ACC112 (cell line): ENCODE measurements at regions not wholly inside any gene's neighbourhood (a gene's known extent, or its start where the extent isn't known, plus 50 kb on each side); places are given as distances from the start of the nearest gene placed in this dataset.

ENCODE experiments used
- H2AFZ ChIP-seq: fragments of 200-600 bp; sonication (generic); one replicate; pipeline ENCODE4 v1.6.0; 2017; ENCODE audit warnings: antibody characterized with exemption, low read length; ENCODE audit not compliant: unreplicated experiment
- H3K27ac ChIP-seq: fragments of 200-600 bp; sonication (generic); 2 replicates; pipeline ENCODE4 v1.5.1; 2014; ENCODE audit warnings: low read depth, mild to moderate bottlenecking, antibody characterized with exemption, low read length, moderate library complexity
- H3K27me3 ChIP-seq: fragments of 200-600 bp; sonication (generic); 2 replicates; pipeline ENCODE4 v1.6.1; 2014; ENCODE audit warnings: mild to moderate bottlenecking, antibody characterized with exemption, low read length, moderate library complexity, mixed read lengths; ENCODE audit not compliant: insufficient read depth
- H3K36me3 ChIP-seq: fragments of 200-600 bp; sonication (generic); 2 replicates; pipeline ENCODE4 v1.6.1; 2016; ENCODE audit warnings: mild to moderate bottlenecking, antibody characterized with exemption, low read length, moderate library complexity, mixed read lengths; ENCODE audit not compliant: insufficient read depth
- H3K4me1 ChIP-seq: fragments of 200-600 bp; sonication (generic); one replicate; pipeline ENCODE4 v1.6.1; 2016; ENCODE audit warnings: low read length, mixed read lengths; ENCODE audit not compliant: insufficient read depth, unreplicated experiment, control insufficient read depth
- H3K4me3 ChIP-seq: fragments of 200-600 bp; sonication (generic); 2 replicates; pipeline ENCODE4 v1.5.1; 2014; ENCODE audit warnings: mild to moderate bottlenecking, low read depth, low read length
- H3K79me2 ChIP-seq: fragments of 200-600 bp; sonication (generic); one replicate; pipeline ENCODE4 v1.6.0; 2016; ENCODE audit warnings: low read length; ENCODE audit not compliant: control insufficient read depth, unreplicated experiment, insufficient read depth

DNA sequence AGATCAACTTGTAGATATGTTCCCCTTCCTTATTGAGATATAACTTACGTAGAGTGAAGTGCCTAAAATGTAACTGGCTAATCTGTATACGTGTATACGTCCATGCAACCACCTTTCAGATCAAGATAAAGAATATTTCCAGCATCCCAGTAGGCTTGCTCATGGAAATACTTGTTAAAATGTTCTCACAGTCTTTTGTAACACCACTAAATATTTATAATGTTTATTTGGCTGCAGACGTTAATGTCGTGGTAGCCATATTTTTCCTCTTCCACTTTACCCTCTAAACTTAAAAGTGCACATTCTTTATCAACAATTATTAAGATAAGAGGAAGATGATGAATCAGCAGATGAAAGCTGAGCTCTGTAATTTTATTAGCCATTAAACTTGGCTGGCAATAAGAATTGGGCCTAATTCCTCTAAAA, 447.4 kb downstream of the AEBP2 start:
- Histone ChIP-seq H3K79me2 (no peaks in the 10 kb centered on the region), H2AFZ (peak overlapping the region; percentile 74), H3K27ac (no peak overlapping the region), H3K27me3 (no peaks in the 10 kb centered on the region), H3K4me1 (no peaks in the 10 kb centered on the region), H3K36me3 (no peaks in the 10 kb centered on the region), H3K4me3 (no peak overlapping the region)

DNA sequence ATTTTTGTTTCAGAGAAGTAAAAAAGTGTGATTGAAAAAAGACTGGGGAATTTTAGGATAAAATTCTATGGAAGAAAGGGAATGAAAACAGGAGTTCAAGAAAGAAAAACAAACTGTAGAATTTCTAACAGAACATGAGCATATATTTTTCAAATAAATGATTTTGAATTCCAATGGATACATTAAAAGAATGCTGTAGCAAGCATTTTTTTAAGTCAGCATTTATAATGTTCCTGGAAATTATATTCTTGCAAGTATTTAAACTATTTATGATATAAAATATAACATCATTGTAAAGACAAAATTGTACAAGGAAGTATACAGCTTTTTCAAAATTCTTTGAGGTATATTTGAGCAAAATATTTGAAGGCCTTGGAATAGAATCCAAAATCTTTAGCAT, 450.7 kb downstream of the AEBP2 start:
- no peaks in the 10 kb centered on the region for H3K36me3 ChIP-seq
- no peaks in the 10 kb centered on the region for H3K27me3 ChIP-seq
- no peaks in the 10 kb centered on the region for H3K79me2 ChIP-seq
- H3K4me3 ChIP-seq: no peak overlapping the region
- H3K27ac ChIP-seq: no peak overlapping the region
- peaks cover 10% of the 10 kb centered on the region for H3K4me1 ChIP-seq
- no peak overlapping the region for H2AFZ ChIP-seq

DNA sequence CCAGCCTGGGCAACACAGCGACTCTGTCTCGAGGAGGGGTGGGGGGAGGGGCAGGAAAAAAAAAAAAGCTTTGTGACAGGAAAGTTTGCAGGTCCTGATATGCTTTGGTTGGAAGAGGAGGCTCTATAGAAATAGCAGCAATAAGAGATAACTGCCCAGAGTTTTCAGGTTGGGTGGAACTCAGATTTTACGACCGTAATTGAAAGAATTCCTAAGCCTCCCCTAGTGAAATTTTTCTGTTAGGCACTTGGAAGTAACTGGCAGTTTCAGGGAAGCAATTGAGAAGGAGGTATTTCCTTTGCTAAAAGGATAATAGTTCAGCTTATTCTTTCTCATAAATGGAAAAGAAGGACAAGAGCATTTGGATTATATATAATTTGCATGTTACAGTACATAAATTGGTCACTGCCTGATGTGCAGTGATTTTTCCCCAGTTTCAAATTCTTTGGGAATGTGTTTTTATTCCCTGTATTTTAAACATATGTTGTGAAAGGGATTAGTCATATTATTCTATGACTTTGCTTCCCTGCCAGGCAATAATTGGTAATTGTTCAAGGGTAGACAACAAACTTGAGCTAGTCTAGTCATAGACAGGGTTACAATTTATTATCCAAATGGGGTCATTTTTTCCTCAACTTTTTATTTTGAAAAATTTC, 452.8 kb downstream of the AEBP2 start:
- Histone ChIP-seq H3K27me3 (no peaks in the 10 kb centered on the region), H3K27ac (no peak overlapping the region), H3K79me2 (no peaks in the 10 kb centered on the region), H3K36me3 (no peaks in the 10 kb centered on the region), H3K4me3 (no peak overlapping the region), H2AFZ (no peak overlapping the region), H3K4me1 (peaks cover 10% of the 10 kb centered on the region)

DNA sequence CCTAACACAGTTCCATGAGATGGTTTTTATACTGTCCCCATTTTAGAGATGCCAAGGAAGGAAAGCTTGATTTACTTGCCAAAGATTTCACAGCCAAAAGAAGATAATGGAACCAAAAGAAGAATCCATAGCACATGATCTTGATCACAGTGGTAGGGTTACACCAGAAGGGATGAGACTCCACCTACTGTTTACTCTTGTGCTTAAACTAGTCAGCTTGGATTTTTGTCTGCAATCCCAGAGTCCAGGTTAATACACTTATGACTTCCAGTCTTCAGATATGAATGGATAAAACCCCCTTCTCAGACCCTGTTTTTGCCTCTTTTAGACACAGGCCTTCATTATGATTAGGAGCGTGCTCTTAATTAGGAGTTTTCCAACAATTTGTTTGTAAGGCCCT, 454.2 kb downstream of the AEBP2 start:
- Histone ChIP-seq H2AFZ (peak overlapping the region; percentile 26), H3K4me3 (no peak overlapping the region), H3K4me1 (peaks cover 10% of the 10 kb centered on the region), H3K27ac (peak overlapping the region; percentile 40), H3K36me3 (no peaks in the 10 kb centered on the region), H3K27me3 (no peaks in the 10 kb centered on the region), H3K79me2 (no peaks in the 10 kb centered on the region)

DNA sequence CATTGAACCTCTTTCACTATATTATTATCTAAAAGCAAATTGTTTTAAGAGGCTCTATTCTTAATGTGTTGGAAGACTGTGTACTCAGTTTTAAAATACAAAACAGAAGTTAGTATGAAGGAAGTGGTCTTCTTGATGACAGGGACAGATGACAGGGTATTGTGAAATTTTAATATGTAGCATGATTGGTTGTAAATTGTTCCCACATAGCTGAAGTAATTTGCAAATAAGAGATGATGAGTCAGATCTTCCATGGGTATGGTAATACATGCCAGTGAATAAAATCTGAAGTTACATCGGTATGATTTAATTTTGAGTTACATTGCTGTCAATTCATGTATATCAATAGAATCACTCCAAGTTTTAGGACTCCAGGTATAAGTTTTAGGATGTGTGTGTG, 454.8 kb downstream of the AEBP2 start:
- H3K79me2 ChIP-seq: no peaks in the 10 kb centered on the region
- H3K36me3 ChIP-seq: no peaks in the 10 kb centered on the region
- peak overlapping the region; percentile 40 for H3K27ac ChIP-seq
- peak overlapping the region; percentile 26 for H2AFZ ChIP-seq
- H3K4me3 ChIP-seq: no peak overlapping the region
- no peaks in the 10 kb centered on the region for H3K27me3 ChIP-seq
- H3K4me1 ChIP-seq: peaks cover 10% of the 10 kb centered on the region

DNA sequence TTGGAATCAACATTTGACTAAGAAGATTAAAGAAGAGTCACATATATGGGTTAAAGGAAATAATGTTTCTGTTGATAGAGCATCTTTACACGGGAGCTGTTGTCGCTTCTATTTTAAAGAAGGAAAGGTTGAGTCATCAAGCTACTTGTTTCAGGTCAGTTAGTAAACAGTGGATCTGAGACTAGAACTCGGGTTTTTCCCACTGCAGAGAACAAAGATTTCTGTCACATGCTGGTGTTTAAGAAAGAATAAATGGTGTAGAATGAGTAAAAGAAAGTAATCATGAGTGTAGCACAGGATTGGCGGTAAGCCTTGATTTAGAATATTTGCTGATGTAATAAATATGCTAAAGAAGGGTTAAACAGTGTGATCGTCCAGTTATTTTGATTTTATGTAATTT, 455.5 kb downstream of the AEBP2 start:
- Histone ChIP-seq H3K36me3 (no peaks in the 10 kb centered on the region), H3K27ac (no peak overlapping the region), H2AFZ (no peak overlapping the region), H3K27me3 (no peaks in the 10 kb centered on the region), H3K79me2 (no peaks in the 10 kb centered on the region), H3K4me3 (no peak overlapping the region), H3K4me1 (peaks cover 10% of the 10 kb centered on the region)

DNA sequence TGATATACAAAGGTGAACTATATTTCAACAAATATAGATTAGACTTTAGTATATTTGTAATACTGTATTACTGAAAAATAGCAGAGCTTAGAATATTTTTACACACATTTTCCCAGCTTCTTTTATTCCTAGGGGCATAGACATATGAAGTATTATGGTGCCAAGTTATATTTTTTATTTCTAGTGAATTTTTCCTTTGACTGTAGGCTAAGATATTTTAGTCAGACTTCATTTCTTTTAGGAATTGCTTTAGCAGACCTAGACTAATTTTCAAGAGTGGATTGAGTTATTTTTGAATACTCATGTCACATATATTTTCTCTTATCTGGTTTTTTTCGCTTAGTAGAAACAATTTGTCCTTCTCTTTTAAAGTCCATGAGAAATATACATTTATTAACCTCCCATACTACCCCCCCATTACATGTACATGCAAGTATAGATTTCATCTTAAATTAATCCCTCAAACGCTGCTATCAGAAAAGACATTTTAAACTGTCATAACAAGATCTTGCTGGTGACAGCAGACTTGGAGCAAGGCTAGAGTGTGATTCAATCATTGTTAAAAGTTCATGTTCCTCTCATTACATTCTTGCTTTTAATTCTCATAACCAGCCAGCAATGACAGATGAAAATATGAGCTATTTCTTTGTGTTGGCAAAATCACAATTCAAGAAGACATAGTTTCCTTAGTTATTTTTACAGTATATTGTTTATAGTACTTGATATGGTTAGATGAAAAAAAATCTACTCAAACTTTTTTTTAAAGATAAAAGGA, 456.1 kb downstream of the AEBP2 start:
- H2AFZ ChIP-seq: no peak overlapping the region

DNA sequence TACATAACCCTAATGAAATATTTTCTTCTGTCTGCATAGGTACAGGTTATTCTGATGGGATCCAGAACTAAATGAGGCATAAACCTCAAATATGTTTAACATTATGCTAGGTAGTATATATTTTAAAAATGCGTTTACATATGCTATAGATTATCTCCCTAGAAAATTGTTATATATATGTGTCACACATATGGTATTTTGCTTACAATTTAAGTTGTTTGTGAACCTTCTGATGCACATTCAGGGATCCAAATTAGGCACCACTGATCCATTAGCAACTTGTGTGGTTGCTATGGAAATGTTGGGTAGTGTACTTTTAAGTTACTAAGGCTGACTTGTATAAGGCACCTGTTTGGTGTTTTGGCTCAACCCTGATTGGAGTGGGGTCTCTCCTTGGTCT, 456.7 kb downstream of the AEBP2 start:
- H3K79me2 ChIP-seq: no peaks in the 10 kb centered on the region
- no peak overlapping the region for H3K27ac ChIP-seq
- no peaks in the 10 kb centered on the region for H3K27me3 ChIP-seq
- peaks cover 10% of the 10 kb centered on the region for H3K4me1 ChIP-seq
- H2AFZ ChIP-seq: no peak overlapping the region
- no peak overlapping the region for H3K4me3 ChIP-seq
- no peaks in the 10 kb centered on the region for H3K36me3 ChIP-seq

More for the DNA sequence above, 456.1 kb downstream of the AEBP2 start:
- Histone ChIP-seq H3K4me3 (no peak overlapping the region), H3K79me2 (no peaks in the 10 kb centered on the region), H3K27me3 (no peaks in the 10 kb centered on the region), H3K36me3 (no peaks in the 10 kb centered on the region), H3K27ac (no peak overlapping the region), H3K4me1 (peaks cover 10% of the 10 kb centered on the region)

DNA sequence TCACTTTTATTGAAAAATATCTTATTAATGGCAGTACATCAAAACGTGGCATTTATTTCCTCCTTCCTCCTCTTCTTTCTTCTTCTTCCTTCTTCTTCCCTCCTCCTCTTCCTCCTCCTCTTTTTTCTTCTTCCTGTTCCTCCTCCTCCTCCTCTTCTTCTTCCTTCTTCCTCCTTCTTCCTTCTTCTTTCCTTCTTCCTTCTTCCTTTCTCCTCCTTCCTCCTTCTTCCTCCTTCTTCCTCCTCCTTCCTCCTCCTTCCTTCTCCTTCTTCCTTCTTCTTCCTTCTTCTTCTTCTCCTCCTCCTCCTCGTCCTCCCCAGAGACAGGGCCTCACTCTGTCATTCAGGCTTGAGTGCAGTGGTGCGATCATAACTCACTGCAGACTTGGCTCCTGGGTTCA, 457.2 kb downstream of the AEBP2 start:
- H3K79me2 ChIP-seq: no peaks in the 10 kb centered on the region

DNA sequence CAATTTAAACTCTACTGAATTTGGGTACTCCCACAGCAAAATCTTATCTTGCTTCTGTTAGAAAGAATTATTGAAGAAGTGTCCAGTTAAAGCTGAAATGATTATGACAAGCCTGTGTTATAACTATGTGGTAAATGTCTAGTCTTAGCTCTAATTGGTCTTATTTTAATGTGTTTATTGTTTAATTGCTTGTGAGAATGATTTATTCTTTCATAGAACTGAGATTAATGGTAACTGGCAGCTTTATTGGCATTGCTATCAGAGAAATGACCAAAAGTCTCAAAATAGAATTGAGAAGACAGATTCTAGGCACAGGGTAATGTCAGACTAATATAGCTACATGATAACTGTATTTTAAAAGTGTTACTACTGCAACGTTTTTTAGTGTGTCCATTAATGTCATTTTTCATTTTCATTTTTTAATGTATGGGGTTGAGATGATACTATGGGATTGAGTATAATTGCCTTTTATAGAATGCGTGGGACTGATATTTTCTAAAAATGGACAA, 458.7 kb downstream of the AEBP2 start:
- no peak overlapping the region for H2AFZ ChIP-seq
- H3K4me3 ChIP-seq: no peak overlapping the region
- no peak overlapping the region for H3K27ac ChIP-seq
- H3K4me1 ChIP-seq: peaks cover 6% of the 10 kb centered on the region
- no peaks in the 10 kb centered on the region for H3K36me3 ChIP-seq
- no peaks in the 10 kb centered on the region for H3K27me3 ChIP-seq
- no peaks in the 10 kb centered on the region for H3K79me2 ChIP-seq

More for the DNA sequence above, 457.2 kb downstream of the AEBP2 start:
- Histone ChIP-seq H3K27me3 (no peaks in the 10 kb centered on the region), H2AFZ (no peak overlapping the region), H3K4me1 (peaks cover 10% of the 10 kb centered on the region), H3K4me3 (no peak overlapping the region), H3K36me3 (no peaks in the 10 kb centered on the region), H3K27ac (no peak overlapping the region)

DNA sequence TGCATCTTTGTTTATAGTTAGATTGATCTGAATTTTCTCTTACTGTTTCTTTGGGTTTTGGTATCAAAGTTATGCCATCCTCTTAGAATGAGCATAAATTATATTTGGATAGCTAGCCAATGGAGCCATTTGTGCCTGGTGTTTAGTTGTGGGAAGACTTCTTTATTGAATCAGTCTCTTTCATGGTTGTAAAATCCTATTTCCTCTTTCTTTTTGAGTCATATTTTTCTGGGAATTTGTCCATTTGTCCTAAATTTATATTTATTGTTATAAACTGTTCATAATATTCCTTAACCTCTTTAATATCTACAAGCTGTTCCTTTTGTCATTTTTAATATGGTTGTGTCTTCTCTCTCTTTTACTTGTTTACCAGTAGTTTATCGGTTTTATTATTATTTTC, 462.5 kb downstream of the AEBP2 start:
- H3K4me1 ChIP-seq: no peaks in the 10 kb centered on the region
- no peaks in the 10 kb centered on the region for H3K36me3 ChIP-seq
- no peak overlapping the region for H2AFZ ChIP-seq
- H3K27me3 ChIP-seq: no peaks in the 10 kb centered on the region
- H3K79me2 ChIP-seq: no peaks in the 10 kb centered on the region
- H3K27ac ChIP-seq: no peak overlapping the region
- no peak overlapping the region for H3K4me3 ChIP-seq
